Liver (tissue), 8 donors: ENCODE measurements at regions not wholly inside any gene's neighbourhood (a gene's known extent, or its start where the extent isn't known, plus 50 kb on each side); places are given as distances from the start of the nearest gene placed in this dataset.

Source experiments
- DNase-seq: peaks from one replicate; pipeline ENCODE4 v3.0.0-alpha.2; 2017; ENCODE audit warnings: low spot score
- H3K27ac ChIP-seq, 2 donors: one replicate each; pipeline ENCODE4 v1.7.0; 2013; ENCODE audit warnings: inconsistent platforms in 2 of 2, low read length in 2 of 2, control low read depth in 1 of 2, low read depth in 1 of 2, mild to moderate bottlenecking in 1 of 2
- H3K27me3 ChIP-seq, 4 donors: one replicate each; pipeline versions ENCODE4 v1.6.1 to v1.7.0; 2013; ENCODE audit warnings: low read length in 3 of 4, inconsistent platforms in 1 of 4, mild to moderate bottlenecking in 1 of 4, moderate library complexity in 1 of 4; ENCODE audit not compliant: control insufficient read depth in 4 of 4, insufficient read depth in 4 of 4
- H3K36me3 ChIP-seq, 4 donors: one replicate each; pipeline versions ENCODE4 v1.6.1 to v1.7.0; 2013; ENCODE audit warnings: low read length in 3 of 4, mild to moderate bottlenecking in 3 of 4, low read depth in 1 of 4, moderate library complexity in 1 of 4; ENCODE audit not compliant: control insufficient read depth in 4 of 4, insufficient read depth in 3 of 4
- H3K4me1 ChIP-seq, 4 donors: one replicate each; pipeline versions ENCODE4 v1.6.1 to v1.7.0; 2013; ENCODE audit warnings: low read length in 3 of 4, mild to moderate bottlenecking in 3 of 4, moderate library complexity in 1 of 4; ENCODE audit not compliant: control insufficient read depth in 4 of 4, insufficient read depth in 4 of 4
- H3K4me3 ChIP-seq, 3 donors: one replicate each; pipeline versions ENCODE4 v1.6.1 to v1.7.0; 2013; ENCODE audit warnings: low read length in 3 of 3, control low read depth in 1 of 3, low read depth in 1 of 3, mild to moderate bottlenecking in 1 of 3
- H3K9ac ChIP-seq, 2 donors: one replicate each; pipeline ENCODE4 v1.7.0; 2013; ENCODE audit warnings: low read length in 2 of 2, mild to moderate bottlenecking in 2 of 2, moderate library complexity in 2 of 2, control low read depth in 1 of 2, low read depth in 1 of 2
- H3K9me3 ChIP-seq, 4 donors: one replicate each; pipeline versions ENCODE4 v1.6.1 to v1.7.0; 2013; ENCODE audit warnings: low read length in 3 of 4; ENCODE audit not compliant: control insufficient read depth in 4 of 4
- EGR1 ChIP-seq, 2 donors: IDR thresholded peaks; 2 replicates each; pipeline ENCODE4 v1.6.1; 2016 to 2018; ENCODE audit warnings: antibody characterized with exemption in 2 of 2, low read depth in 2 of 2
- FOXA1 ChIP-seq: IDR thresholded peaks from 2 replicates; pipeline ENCODE4 v1.6.1; 2016; ENCODE audit warnings: antibody characterized with exemption
- FOXA2 ChIP-seq: IDR thresholded peaks from 2 replicates; pipeline ENCODE4 v1.6.1; 2016; ENCODE audit warnings: antibody characterized with exemption
- GABPA ChIP-seq, 2 donors: IDR thresholded peaks in 1 of 2; conservative IDR thresholded peaks in 1 of 2; 2 replicates each; pipeline ENCODE4 v1.6.1; 2016; ENCODE audit warnings: antibody characterized with exemption in 2 of 2, mild to moderate bottlenecking in 1 of 2, moderate library complexity in 1 of 2
- HNF4A ChIP-seq, 2 donors: conservative IDR thresholded peaks; 2 replicates each; pipeline ENCODE4 v1.6.1; 2016; ENCODE audit warnings: antibody characterized with exemption in 2 of 2, mild to moderate bottlenecking in 2 of 2
- HNF4G ChIP-seq: IDR thresholded peaks from 2 replicates; pipeline ENCODE4 v1.6.1; 2016; ENCODE audit warnings: antibody characterized with exemption
- NR2F2 ChIP-seq: IDR thresholded peaks from 2 replicates; pipeline ENCODE4 v1.6.1; 2016; ENCODE audit warnings: antibody characterized with exemption
- RAD21 ChIP-seq, 2 donors: IDR thresholded peaks; 2 replicates each; pipeline ENCODE4 v1.6.1; 2016; ENCODE audit warnings: antibody characterized with exemption in 2 of 2, mild to moderate bottlenecking in 2 of 2
- RXRA ChIP-seq, 2 donors: IDR thresholded peaks; 2 replicates each; pipeline ENCODE4 v1.6.1; 2017 to 2018; ENCODE audit warnings: antibody characterized with exemption in 2 of 2, mild to moderate bottlenecking in 1 of 2
- SP1 ChIP-seq: IDR thresholded peaks from 2 replicates; pipeline ENCODE4 v1.6.1; 2018; ENCODE audit warnings: antibody characterized with exemption, mild to moderate bottlenecking
- TAF1 ChIP-seq: conservative IDR thresholded peaks from 2 replicates; pipeline ENCODE4 v1.6.1; 2016; ENCODE audit warnings: antibody characterized with exemption, mild to moderate bottlenecking
- YY1 ChIP-seq: IDR thresholded peaks from 2 replicates; pipeline ENCODE4 v1.6.1; 2016; ENCODE audit warnings: antibody characterized with exemption, mild to moderate bottlenecking
- WGBS: extraction: QIAGEN DNeasy Blood & Tissue Kit; methylation state at CpG from one replicate; pipeline ENCODE4 v1.1.7; 2013; 5-methylcytosine and 5-hydroxymethylcytosine counted together
- TF ChIP-seq, protein P1 (sequence below): IDR thresholded peaks from 2 replicates; pipeline ENCODE4 v1.6.1; 2016; ENCODE audit warnings: antibody characterized with exemption
- TF ChIP-seq, protein P2 (sequence below): IDR thresholded peaks from 2 replicates; pipeline ENCODE4 v1.6.1; 2016; ENCODE audit warnings: antibody characterized with exemption, mild to moderate bottlenecking
- TF ChIP-seq, protein P3 (sequence below): fragments of 150-350 bp; IDR thresholded peaks from 2 replicates; pipeline ENCODE4 v1.5.1; 2017; ENCODE audit warnings: improper control_type of control experiment, low read depth, low read length; ENCODE audit not compliant: missing input control
- TF ChIP-seq, protein P4 (sequence below): IDR thresholded peaks from 2 replicates; pipeline ENCODE4 v1.6.1; 2016; ENCODE audit warnings: antibody characterized with exemption
- donor health status: healthy.
- donor health status: healthy.
- donor health status: healthy.
- donor health status: healthy.
- donor health status: healthy.

DNA sequence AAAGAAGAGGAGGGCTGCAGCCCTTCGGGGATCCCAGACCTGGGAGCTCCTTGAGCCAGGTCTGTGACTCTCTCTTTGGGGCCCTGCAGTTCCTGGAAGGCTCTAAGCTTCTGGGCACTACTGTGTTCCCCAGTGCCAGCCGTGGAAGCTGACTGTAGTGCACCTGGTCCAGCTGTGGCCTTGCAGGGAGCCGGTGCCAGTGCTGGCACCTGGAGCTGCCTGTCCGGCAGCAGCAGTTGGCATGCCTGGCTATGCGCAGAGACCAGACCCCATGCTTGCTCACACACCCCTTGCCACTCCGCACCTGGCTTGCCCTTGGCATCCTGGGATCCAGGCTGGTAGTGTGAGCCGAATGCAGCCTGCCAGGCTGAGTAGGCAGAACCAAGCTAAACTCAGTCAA is 91.0 kb upstream of the PUM3 start:
- no peak overlapping the region for H3K27ac ChIP-seq
- DNase-seq = no peak

DNA sequence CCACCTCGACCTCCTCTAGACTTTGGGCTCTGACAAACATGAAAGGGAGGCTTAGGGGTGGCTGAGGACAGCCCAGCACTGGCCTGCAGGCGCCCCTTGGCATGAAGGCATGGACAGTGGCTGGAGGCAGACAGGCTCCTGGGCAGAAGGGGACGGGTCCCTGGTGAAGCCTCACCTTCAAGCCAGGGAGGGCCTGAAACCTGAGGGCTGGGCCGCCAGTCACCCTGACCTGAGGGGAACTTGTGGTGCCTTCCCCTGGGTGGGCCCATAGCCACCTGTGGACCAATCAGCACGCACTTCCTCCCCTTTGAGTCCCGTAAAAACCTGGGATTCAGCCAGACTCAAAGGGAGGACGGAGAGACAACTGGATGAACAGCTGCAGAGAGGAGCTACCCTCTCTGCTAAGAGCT is 90.4 kb upstream of the PUM3 start:
- Histone ChIP-seq H3K36me3 (no peaks in the 10 kb centered on the region), H3K27me3 (no peaks in the 10 kb centered on the region), H3K4me1 (no peaks in the 10 kb centered on the region), H3K27ac (no peak overlapping the region), H3K9me3 (no peaks in the 10 kb centered on the region), H3K9ac (no peak overlapping the region), H3K4me3 (no peak overlapping the region)
- WGBS = 71% methylated on average over 7 of the region's 7 CpGs
- TF ChIP-seq EGR1 (IDR thresholded peaks at IDR 0.05; ENCODE audit: low read depth in 2 of 2) = no peak
- TF ChIP-seq, protein P1, sequence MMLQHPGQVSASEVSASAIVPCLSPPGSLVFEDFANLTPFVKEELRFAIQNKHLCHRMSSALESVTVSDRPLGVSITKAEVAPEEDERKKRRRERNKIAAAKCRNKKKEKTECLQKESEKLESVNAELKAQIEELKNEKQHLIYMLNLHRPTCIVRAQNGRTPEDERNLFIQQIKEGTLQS = no peak
- DNase-seq = no peak

More for the DNA sequence above, 91.0 kb upstream of the PUM3 start:
- 88% methylated on average over 7 of the region's 7 CpGs for WGBS
- H3K9me3 ChIP-seq = no peaks in the 10 kb centered on the region
- no peaks in the 10 kb centered on the region for H3K4me1 ChIP-seq
- no peaks in the 10 kb centered on the region for H3K27me3 ChIP-seq
- no peaks in the 10 kb centered on the region for H3K36me3 ChIP-seq
- H3K4me3 ChIP-seq = no peak overlapping the region
- no peak overlapping the region for H3K9ac ChIP-seq
- TF ChIP-seq, protein P2, sequence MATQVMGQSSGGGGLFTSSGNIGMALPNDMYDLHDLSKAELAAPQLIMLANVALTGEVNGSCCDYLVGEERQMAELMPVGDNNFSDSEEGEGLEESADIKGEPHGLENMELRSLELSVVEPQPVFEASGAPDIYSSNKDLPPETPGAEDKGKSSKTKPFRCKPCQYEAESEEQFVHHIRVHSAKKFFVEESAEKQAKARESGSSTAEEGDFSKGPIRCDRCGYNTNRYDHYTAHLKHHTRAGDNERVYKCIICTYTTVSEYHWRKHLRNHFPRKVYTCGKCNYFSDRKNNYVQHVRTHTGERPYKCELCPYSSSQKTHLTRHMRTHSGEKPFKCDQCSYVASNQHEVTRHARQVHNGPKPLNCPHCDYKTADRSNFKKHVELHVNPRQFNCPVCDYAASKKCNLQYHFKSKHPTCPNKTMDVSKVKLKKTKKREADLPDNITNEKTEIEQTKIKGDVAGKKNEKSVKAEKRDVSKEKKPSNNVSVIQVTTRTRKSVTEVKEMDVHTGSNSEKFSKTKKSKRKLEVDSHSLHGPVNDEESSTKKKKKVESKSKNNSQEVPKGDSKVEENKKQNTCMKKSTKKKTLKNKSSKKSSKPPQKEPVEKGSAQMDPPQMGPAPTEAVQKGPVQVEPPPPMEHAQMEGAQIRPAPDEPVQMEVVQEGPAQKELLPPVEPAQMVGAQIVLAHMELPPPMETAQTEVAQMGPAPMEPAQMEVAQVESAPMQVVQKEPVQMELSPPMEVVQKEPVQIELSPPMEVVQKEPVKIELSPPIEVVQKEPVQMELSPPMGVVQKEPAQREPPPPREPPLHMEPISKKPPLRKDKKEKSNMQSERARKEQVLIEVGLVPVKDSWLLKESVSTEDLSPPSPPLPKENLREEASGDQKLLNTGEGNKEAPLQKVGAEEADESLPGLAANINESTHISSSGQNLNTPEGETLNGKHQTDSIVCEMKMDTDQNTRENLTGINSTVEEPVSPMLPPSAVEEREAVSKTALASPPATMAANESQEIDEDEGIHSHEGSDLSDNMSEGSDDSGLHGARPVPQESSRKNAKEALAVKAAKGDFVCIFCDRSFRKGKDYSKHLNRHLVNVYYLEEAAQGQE = no peak
- no peak for TF ChIP-seq HNF4A (conservative IDR thresholded peaks at IDR 0.05)
- TF ChIP-seq GABPA (IDR thresholded peaks at IDR 0.05 in 1 of 2, conservative IDR thresholded peaks at IDR 0.05 in 1 of 2) = no peak
- TF ChIP-seq HNF4G = no peak
- TF ChIP-seq SP1 = no peak
- TF ChIP-seq FOXA2 = no peak
- no peak for TF ChIP-seq YY1
- TF ChIP-seq, protein P1 = no peak
- no peak for TF ChIP-seq EGR1 (IDR thresholded peaks at IDR 0.05; ENCODE audit: low read depth in 2 of 2)
- no peak for TF ChIP-seq RAD21 (IDR thresholded peaks at IDR 0.05)
- TF ChIP-seq, protein P3, sequence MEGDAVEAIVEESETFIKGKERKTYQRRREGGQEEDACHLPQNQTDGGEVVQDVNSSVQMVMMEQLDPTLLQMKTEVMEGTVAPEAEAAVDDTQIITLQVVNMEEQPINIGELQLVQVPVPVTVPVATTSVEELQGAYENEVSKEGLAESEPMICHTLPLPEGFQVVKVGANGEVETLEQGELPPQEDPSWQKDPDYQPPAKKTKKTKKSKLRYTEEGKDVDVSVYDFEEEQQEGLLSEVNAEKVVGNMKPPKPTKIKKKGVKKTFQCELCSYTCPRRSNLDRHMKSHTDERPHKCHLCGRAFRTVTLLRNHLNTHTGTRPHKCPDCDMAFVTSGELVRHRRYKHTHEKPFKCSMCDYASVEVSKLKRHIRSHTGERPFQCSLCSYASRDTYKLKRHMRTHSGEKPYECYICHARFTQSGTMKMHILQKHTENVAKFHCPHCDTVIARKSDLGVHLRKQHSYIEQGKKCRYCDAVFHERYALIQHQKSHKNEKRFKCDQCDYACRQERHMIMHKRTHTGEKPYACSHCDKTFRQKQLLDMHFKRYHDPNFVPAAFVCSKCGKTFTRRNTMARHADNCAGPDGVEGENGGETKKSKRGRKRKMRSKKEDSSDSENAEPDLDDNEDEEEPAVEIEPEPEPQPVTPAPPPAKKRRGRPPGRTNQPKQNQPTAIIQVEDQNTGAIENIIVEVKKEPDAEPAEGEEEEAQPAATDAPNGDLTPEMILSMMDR = no peak
- no peak for TF ChIP-seq FOXA1
- no peak for TF ChIP-seq RXRA (IDR thresholded peaks at IDR 0.05)
- TF ChIP-seq, protein P4, sequence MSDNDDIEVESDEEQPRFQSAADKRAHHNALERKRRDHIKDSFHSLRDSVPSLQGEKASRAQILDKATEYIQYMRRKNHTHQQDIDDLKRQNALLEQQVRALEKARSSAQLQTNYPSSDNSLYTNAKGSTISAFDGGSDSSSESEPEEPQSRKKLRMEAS = no peak
- no peak for TF ChIP-seq TAF1
- no peak for TF ChIP-seq NR2F2
